ENCODE measurements at regions not wholly inside any gene's neighbourhood (a gene's known extent, or its start where the extent isn't known, plus 50 kb on each side); places are given as distances from the start of the nearest gene placed in this dataset.

DNA sequence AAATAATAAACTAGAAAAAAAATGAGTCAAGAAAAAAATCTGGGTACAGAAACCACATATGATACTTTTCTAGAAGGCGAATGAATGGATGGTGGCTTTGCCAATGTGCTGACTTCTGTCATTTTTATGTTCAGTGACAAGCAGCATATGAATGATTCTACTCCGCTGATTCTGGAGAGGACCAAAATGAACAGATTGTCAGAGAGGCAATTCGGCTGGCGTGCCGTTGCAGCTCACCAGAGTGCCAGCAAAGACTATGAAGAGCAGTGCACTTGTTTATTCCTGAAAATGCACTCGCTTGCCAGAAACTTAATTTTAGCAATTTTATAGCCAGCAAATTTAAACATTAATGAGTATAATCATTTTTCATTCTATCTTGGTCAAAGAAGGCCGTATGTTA is 105.9 kb upstream of the NYAP2 start:
- Histone ChIP-seq H3K36me3 (replicated peaks in 1 of 2) (no peaks in the 10 kb centered on the region), H3K27me3 (no peaks in the 10 kb centered on the region), H3K4me3 (no peak overlapping the region), H3K9me3 (replicated peaks in 1 of 3) (no peaks in the 10 kb centered on the region), H3K4me1 (replicated peaks in 1 of 2) (no peaks in the 10 kb centered on the region), H3K27ac (no peak overlapping the region)
- TF ChIP-seq, protein P1, sequence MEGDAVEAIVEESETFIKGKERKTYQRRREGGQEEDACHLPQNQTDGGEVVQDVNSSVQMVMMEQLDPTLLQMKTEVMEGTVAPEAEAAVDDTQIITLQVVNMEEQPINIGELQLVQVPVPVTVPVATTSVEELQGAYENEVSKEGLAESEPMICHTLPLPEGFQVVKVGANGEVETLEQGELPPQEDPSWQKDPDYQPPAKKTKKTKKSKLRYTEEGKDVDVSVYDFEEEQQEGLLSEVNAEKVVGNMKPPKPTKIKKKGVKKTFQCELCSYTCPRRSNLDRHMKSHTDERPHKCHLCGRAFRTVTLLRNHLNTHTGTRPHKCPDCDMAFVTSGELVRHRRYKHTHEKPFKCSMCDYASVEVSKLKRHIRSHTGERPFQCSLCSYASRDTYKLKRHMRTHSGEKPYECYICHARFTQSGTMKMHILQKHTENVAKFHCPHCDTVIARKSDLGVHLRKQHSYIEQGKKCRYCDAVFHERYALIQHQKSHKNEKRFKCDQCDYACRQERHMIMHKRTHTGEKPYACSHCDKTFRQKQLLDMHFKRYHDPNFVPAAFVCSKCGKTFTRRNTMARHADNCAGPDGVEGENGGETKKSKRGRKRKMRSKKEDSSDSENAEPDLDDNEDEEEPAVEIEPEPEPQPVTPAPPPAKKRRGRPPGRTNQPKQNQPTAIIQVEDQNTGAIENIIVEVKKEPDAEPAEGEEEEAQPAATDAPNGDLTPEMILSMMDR (IDR thresholded peaks at IDR 0.05): no peak
- no peak for TF ChIP-seq POLR2A (IDR thresholded peaks at IDR 0.05)
- DNase-seq: no peak
- intact Hi-C loops (cut with DNase I): no loop called here
- WGBS, 4 donors: 85 to 91% (median 87%) methylated on average over 7 of the region's 7 CpGs

DNA sequence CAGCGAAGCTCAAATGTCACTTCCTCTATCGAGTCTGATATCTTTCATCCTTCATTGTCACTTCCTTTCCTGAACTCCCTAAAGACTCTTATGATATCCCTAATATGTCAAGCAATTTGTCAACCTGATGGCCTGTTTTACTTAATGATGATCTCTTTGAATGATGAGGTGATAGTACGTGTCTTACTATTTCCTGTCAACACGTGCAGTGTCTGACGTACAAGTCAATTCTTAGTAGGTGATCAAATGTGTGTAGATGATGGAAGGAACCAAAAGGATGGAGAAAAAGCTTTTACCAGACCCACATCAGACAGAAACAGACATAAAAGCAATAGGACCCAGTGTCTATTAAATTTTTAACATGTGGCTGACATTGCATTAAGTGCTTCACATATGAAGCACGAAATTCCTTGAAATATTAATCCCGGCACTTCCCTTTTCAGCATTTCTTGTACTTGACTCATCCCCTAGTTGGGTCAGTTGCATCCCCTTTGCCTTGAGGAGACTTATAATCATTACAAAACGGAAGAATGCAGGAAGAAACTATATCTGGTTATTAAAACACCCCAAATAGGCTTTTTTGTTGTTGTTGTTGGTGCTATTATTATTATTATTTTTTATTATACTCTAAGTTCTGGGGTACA is 108.6 kb upstream of the NYAP2 start:
- Histone ChIP-seq H3K36me3 (replicated peaks in 1 of 2) (no peaks in the 10 kb centered on the region), H3K27ac (no peak overlapping the region), H3K9me3 (replicated peaks in 1 of 3) (no peaks in the 10 kb centered on the region), H3K4me1 (replicated peaks in 1 of 2) (no peaks in the 10 kb centered on the region), H3K4me3 (no peak overlapping the region), H3K27me3 (no peaks in the 10 kb centered on the region)
- no peak for DNase-seq
- 68 to 73% (median 71%) methylated on average over 8 of the region's 8 CpGs for WGBS, 4 donors
- no peak for TF ChIP-seq POLR2A (IDR thresholded peaks at IDR 0.05)
- TF ChIP-seq, protein P1 (IDR thresholded peaks at IDR 0.05): no peak
- intact Hi-C loops (cut with DNase I): no loop called here

DNA sequence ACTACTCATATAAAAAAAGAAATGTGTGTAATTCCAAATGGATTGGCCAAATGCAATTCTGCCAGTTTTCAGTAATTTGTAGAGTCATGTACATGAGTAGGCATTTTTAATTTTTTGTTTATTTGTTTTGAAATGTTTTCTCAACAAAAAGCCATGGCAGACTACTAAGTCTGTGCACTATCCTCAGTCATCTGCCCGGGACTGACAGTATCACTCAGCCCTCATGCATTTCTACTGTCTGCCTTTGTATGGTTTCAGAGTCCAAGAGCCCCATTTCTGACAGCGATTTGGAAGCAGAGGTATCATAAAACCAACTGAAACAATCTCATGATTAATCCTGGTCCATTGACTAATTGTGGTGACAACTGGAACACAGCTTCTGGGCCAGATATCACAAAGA is 109.9 kb upstream of the NYAP2 start:
- Histone ChIP-seq H3K36me3 (replicated peaks in 1 of 2) (no peaks in the 10 kb centered on the region), H3K4me3 (no peak overlapping the region), H3K4me1 (replicated peaks in 1 of 2) (no peaks in the 10 kb centered on the region), H3K27me3 (no peaks in the 10 kb centered on the region), H3K27ac (no peak overlapping the region), H3K9me3 (replicated peaks in 1 of 3) (no peaks in the 10 kb centered on the region)
- TF ChIP-seq POLR2A (IDR thresholded peaks at IDR 0.05): no peak
- TF ChIP-seq, protein P1 (IDR thresholded peaks at IDR 0.05): no peak
- intact Hi-C loops (cut with DNase I): no loop called here
- no peak for DNase-seq
- 80 to 91% (median 87%) methylated on average over 2 of the region's 2 CpGs for WGBS, 4 donors

DNA sequence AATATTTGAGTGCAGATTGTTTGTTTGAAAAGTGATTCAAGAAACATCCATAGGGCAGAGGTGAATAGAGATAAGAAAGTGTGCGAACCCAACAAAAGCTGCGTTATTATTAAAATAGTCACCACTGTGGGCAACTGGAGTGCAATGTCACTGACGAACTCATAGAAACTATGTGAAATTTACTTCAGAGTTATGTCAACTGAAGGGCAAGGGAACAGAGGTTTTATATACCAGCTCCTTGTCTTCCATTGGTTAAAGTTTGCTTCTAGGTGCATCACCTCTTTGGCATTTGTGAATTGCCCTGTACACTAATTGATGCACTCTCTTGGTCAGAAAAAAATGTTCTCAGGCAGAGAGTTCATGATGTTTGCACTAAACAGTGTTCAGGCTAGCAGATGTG is 110.5 kb upstream of the NYAP2 start:
- no peaks in the 10 kb centered on the region for H3K27me3 ChIP-seq
- intact Hi-C loops (cut with DNase I): no loop called here
- 76 to 86% (median 81%) methylated on average over 3 of the region's 3 CpGs for WGBS, 4 donors

More for the DNA sequence above, 110.5 kb upstream of the NYAP2 start:
- Histone ChIP-seq H3K27ac (no peak overlapping the region), H3K4me3 (no peak overlapping the region), H3K9me3 (replicated peaks in 1 of 3) (no peaks in the 10 kb centered on the region), H3K4me1 (replicated peaks in 1 of 2) (no peaks in the 10 kb centered on the region), H3K36me3 (replicated peaks in 1 of 2) (no peaks in the 10 kb centered on the region)
- no peak for TF ChIP-seq POLR2A (IDR thresholded peaks at IDR 0.05)
- TF ChIP-seq, protein P1 (IDR thresholded peaks at IDR 0.05): no peak
- DNase-seq: no peak

Measured in adrenal gland (tissue), 9 donors.